ENCODE measurements at regions not wholly inside any gene's neighbourhood (a gene's known extent, or its start where the extent isn't known, plus 50 kb on each side); places are given as distances from the start of the nearest gene placed in this dataset.
"Not testable (repeated sequence)": the region's sequence is repeated elsewhere in the genome, so short reads cannot be mapped to it uniquely, and the experiment has no call there.

- DNase-seq: no peak
Observed at GRCh38 chr18:78240627-78241252, 738.9 kb upstream of the SALL3 start.

GRCh38 chr18:78241535-78242253 is 737.9 kb upstream of the SALL3 start:
- no peak for DNase-seq

DNA sequence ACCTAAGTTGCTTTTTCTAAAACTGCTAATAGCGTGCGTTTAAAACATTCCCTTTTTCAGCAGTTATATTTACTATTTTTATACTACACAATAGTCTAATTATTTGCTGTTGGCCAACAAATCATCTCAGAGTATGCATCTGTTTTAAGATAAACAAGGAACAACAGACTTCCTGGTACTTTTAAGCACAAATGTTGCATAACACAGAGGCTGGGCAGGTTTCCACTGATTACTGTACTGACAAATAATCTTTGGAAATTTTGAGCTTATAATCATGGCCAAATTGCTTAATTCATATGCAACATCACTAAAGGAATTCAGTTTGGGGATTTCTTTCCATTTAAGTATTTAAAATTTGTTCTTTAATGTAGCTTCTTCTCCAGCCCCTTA is 737.4 kb upstream of the SALL3 start:
- no peak for DNase-seq

- no peak for DNase-seq
Observed at GRCh38 chr18:78242806-78243205, 736.8 kb upstream of the SALL3 start.

- no peak for DNase-seq
Observed at GRCh38 chr18:78244779-78245178, 734.8 kb upstream of the SALL3 start.

DNA sequence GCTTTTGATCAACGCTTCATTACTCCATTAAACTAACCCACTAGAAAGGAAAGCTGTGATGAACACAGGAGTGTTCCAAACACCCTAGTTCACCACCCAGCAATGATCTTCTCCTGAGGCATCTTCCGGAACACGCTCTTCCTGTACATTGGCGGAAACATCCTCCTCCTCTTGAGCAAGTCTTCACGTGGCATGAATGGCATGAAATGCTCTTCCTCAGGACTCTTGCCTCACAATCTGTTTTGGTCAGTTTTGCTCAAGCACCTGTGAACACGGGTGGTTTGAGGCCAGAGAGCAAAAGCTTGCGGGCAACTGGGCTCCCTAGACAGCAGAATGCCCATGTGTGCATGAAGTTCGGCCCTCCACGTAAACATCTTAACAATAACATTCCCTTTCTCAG is 734.2 kb upstream of the SALL3 start:
- no peak for DNase-seq

- no peak for DNase-seq
Observed at GRCh38 chr18:78246050-78246449, 733.6 kb upstream of the SALL3 start.

DNA sequence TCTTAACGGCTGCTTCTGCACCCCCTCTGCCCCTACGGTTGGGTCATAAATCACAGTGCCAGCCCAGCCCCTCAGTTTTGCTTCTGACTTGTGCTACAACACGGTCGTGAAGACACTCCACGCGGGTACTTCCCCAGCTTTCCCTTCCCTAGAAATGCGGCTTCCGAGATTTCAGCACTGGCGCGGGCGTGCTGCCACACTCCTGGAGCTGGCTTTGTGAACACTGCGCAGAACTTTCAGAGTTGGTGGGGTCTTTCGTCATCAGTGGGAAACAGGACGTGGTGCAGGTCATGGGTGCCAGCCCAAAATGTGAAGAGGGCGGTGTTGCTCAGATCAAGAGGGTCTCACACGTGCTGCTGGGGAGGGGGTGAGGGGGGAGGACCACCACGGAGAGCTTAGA is 733.0 kb upstream of the SALL3 start:
- DNase-seq: no peak

- no peak for DNase-seq
Observed at GRCh38 chr18:78247615-78248289, 731.9 kb upstream of the SALL3 start.

- DNase-seq: no peak
Observed at GRCh38 chr18:78255013-78255412, 724.6 kb upstream of the SALL3 start.

DNA sequence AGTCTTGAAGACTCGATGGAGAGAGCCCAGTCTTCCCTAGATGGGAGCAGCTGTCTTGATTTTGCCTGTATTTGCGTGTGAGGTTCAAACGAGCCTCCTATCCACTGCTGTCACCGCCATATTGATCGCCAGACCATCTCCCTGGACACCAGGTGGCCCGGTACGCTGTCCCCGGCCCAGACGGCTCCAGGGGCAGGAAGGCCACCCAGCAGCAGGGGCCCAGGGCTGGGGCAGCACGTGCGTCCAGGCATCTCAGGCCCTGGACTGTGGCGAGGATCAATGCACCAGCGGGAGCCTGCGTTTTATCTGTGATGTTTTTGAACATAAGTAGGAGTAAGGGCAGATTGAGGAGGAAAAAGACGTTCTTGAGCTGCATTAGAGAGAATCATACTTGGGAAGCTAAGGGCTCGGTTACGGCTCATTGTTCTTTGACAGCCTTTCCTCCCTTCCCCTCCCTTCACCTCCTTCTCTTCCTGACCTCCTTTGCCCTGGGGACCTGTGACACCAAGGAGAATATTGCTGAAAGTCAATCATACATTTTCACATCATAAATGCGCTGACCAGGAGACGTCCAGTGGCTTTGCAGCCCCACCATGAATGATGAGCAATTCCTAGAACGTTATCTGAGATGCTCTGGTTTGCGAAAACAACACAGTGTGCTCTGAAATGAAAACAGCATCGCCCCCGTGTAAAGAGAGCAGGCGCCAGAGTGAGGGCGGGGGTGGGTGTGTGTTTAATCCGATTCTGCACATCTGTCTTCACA is 711.2 kb upstream of the SALL3 start:
- no peak for DNase-seq

DNA sequence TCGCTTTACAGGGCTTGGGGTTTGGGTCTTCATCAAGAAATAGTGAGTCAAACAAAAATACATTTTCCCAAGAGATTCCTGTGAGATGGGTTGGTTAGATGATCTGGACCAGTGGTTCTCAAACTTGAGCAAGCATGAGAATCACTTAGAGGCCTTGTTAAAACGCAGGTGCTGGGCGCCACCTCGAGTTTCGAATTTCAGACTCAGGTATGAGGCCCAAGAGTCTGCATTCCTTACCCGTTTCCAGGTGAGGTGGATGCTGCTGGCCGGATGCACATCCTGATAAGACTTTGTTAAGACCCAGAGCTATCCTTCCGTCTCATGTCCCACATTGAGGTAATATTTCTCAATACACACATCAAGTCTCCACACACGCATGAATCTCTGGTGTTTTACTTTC is 707.8 kb upstream of the SALL3 start:
- DNase-seq: no peak

- no peak for DNase-seq
Observed at GRCh38 chr18:78273876-78274275, 705.7 kb upstream of the SALL3 start.

- not testable (repeated sequence) for DNase-seq
Observed at GRCh38 chr18:78283425-78283824, 696.2 kb upstream of the SALL3 start.

GRCh38 chr18:78292618-78293380 is 686.8 kb upstream of the SALL3 start:
- no peak for DNase-seq

DNA sequence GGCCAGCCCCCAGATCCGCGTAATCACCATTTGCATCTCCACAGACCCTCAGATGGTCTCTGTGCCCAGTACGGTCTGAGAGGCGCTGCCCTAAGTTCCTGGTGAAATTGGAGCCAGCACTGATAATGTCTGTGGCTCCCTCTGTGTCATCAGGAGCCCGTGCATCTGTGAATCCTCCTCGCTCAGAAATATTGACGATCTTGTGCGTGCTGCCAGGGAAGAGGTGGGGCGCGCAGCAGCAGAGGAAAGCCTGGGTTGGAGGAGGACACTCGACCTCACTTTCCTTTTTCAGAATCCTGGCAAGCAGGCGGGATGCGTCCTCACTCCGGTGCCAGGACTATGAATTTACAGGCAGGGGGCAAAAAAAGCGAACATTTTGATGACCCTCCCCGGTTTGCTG is 686.1 kb upstream of the SALL3 start:
- no peak for DNase-seq

- no peak for DNase-seq
Observed at GRCh38 chr18:78293940-78294541, 685.6 kb upstream of the SALL3 start.

GRCh38 chr18:78295262-78295661 is 684.4 kb upstream of the SALL3 start:
- no peak for DNase-seq

- DNase-seq: no peak
Observed at GRCh38 chr18:78296166-78296565, 683.5 kb upstream of the SALL3 start.

- no peak for DNase-seq
Observed at GRCh38 chr18:78297048-78297447, 682.6 kb upstream of the SALL3 start.

- DNase-seq: no peak
Observed at GRCh38 chr18:78303519-78304191, 676.0 kb upstream of the SALL3 start.

All from T-helper 2 cell (primary cell).